Ishikawa (cell line): ENCODE measurements at regions not wholly inside any gene's neighbourhood (a gene's known extent, or its start where the extent isn't known, plus 50 kb on each side); places are given as distances from the start of the nearest gene placed in this dataset.

ENCODE experiments used
- CEBPB ChIP-seq: IDR thresholded peaks from 2 replicates; pipeline ENCODE4 v1.6.1; 2012
- CREB1 ChIP-seq: IDR thresholded peaks from 2 replicates; pipeline ENCODE4 v1.6.1; 2012; ENCODE audit warnings: low read depth
- EGR1 ChIP-seq: IDR thresholded peaks from 2 replicates; pipeline ENCODE4 v1.6.1; 2012
- EP300 ChIP-seq: IDR thresholded peaks from 2 replicates; pipeline ENCODE4 v1.6.1; 2012; ENCODE audit warnings: borderline replicate concordance
- FOXM1 ChIP-seq: IDR thresholded peaks from 2 replicates; pipeline ENCODE4 v1.6.1; 2012; ENCODE audit warnings: low read depth, borderline replicate concordance
- NFIC ChIP-seq: IDR thresholded peaks from 2 replicates; pipeline ENCODE4 v1.6.1; 2012
- RAD21 ChIP-seq: IDR thresholded peaks from 2 replicates; pipeline ENCODE4 v1.6.1; 2012; ENCODE audit warnings: low read depth
- REST ChIP-seq: IDR thresholded peaks from 2 replicates; pipeline ENCODE4 v1.6.1; 2012; ENCODE audit warnings: low read depth, mild to moderate bottlenecking
- TAF1 ChIP-seq: IDR thresholded peaks from 2 replicates; pipeline ENCODE4 v1.6.1; 2012; ENCODE audit warnings: low read depth, mild to moderate bottlenecking
- TCF12 ChIP-seq: IDR thresholded peaks from 2 replicates; pipeline ENCODE4 v1.6.1; 2012; ENCODE audit warnings: low read depth
- TEAD4 ChIP-seq: IDR thresholded peaks from 2 replicates; pipeline ENCODE4 v1.6.1; 2012
- USF1 ChIP-seq: IDR thresholded peaks from 2 replicates; pipeline ENCODE4 v1.6.1; 2012
- YY1 ChIP-seq: IDR thresholded peaks from 2 replicates; pipeline ENCODE4 v1.6.1; 2012; ENCODE audit warnings: low read depth
- ZBTB7A ChIP-seq: IDR thresholded peaks from 2 replicates; pipeline ENCODE4 v1.6.1; 2012; ENCODE audit warnings: low read depth
- TF ChIP-seq, protein P1 (sequence below): IDR thresholded peaks from 2 replicates; pipeline ENCODE4 v1.6.1; 2012

GRCh38 chr10:58044072-58044471 lies 223.6 kb downstream of the IPMK start:
- TF ChIP-seq TAF1 (no peak), NFIC (no peak), FOXM1 (no peak), CEBPB (no peak), REST (no peak), CREB1 (no peak), EGR1 (no peak), TCF12 (no peak)
- TF ChIP-seq, protein P1, sequence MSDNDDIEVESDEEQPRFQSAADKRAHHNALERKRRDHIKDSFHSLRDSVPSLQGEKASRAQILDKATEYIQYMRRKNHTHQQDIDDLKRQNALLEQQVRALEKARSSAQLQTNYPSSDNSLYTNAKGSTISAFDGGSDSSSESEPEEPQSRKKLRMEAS: no peak

DNA sequence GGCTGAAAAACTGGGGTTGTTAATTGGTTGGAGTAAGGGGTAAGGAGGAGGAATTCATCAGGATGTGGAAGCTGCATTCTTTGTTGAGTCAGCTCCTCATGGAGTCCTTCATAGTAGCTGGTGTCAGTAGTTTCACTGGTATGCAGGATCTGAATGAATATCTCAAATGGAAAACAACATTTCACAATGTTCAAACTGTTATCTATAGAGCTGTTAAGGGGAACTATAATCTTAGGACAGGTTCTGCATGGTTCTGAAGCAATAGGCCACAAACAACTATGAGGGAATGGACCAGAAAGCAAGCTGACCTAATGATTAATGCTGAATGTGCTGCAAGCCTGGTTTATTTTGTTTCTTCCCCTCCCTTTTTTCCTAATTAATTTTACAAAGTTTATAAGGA lies 225.8 kb downstream of the IPMK start:
- TF ChIP-seq TCF12 (no peak), REST (no peak), RAD21 (no peak), CREB1 (no peak), USF1 (no peak), EGR1 (no peak), NFIC (no peak), EP300 (no peak), FOXM1 (no peak), ZBTB7A (no peak), TAF1 (no peak), CEBPB (no peak), YY1 (no peak), TEAD4 (no peak)
- TF ChIP-seq, protein P1: no peak

- TF ChIP-seq EGR1: no peak
- no peak for TF ChIP-seq YY1
- no peak for TF ChIP-seq ZBTB7A
- TF ChIP-seq CREB1: no peak
- no peak for TF ChIP-seq NFIC
- TF ChIP-seq REST: no peak
Measured at GRCh38 chr10:58030208-58030607, 237.5 kb downstream of the IPMK start.

- no peak for TF ChIP-seq REST
- TF ChIP-seq YY1: no peak
- no peak for TF ChIP-seq CEBPB
- no peak for TF ChIP-seq TCF12
Measured at GRCh38 chr10:58028597-58029366, 238.9 kb downstream of the IPMK start.
